ENCODE measurements at regions not wholly inside any gene's neighbourhood (a gene's known extent, or its start where the extent isn't known, plus 50 kb on each side); places are given as distances from the start of the nearest gene placed in this dataset.

DNA sequence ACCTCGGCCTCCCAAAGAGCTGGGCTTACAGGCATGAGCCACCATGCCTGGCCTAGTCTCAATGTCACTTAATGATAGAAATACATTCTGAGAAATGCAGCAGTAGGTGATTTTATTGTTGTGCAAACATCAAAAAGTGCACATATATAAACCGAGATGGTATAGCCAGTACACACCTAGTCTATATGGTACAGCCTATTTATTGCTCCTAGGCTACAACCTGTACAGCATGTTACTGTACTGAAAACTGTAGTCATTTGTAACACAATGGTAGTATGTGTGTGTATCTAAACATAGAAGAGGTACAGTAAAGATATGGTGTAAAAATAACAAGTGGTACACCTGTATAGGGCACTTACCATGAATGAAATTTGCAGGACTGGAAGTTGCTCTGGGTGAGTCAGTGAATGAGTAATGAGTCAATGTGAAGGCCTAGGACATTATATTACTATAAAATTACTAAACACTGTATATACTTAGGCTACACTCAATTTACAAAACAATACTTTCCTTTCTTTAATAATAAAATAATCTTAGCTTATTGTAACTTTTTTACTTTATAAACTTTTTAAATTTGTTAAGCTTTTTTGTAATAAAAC, 166.7 kb upstream of the SYT1 start:
- TF ChIP-seq, protein P1, sequence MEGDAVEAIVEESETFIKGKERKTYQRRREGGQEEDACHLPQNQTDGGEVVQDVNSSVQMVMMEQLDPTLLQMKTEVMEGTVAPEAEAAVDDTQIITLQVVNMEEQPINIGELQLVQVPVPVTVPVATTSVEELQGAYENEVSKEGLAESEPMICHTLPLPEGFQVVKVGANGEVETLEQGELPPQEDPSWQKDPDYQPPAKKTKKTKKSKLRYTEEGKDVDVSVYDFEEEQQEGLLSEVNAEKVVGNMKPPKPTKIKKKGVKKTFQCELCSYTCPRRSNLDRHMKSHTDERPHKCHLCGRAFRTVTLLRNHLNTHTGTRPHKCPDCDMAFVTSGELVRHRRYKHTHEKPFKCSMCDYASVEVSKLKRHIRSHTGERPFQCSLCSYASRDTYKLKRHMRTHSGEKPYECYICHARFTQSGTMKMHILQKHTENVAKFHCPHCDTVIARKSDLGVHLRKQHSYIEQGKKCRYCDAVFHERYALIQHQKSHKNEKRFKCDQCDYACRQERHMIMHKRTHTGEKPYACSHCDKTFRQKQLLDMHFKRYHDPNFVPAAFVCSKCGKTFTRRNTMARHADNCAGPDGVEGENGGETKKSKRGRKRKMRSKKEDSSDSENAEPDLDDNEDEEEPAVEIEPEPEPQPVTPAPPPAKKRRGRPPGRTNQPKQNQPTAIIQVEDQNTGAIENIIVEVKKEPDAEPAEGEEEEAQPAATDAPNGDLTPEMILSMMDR (conservative IDR thresholded peaks at IDR 0.05 in 1 of 2, IDR thresholded peaks at IDR 0.05 in 1 of 2; ENCODE audit: extremely low read depth in 1 of 2, insufficient read depth in 1 of 2, low read depth in 1 of 2, low read length in 2 of 2), result no peak
- TF ChIP-seq EZH2 (IDR thresholded peaks at IDR 0.05; ENCODE audit: borderline replicate concordance, low read length), result no peak

All from mammary epithelial cell (primary cell).